Gastroesophageal sphincter (tissue), 4 donors: ENCODE measurements at regions not wholly inside any gene's neighbourhood (a gene's known extent, or its start where the extent isn't known, plus 50 kb on each side); places are given as distances from the start of the nearest gene placed in this dataset.
"Not testable (repeated sequence)": the region's sequence is repeated elsewhere in the genome, so short reads cannot be mapped to it uniquely, and the experiment has no call there.

Experiments used
- ATAC-seq: fragments of 150-250 bp; one replicate; pipeline ENCODE4 v1.9.1; 2016; ENCODE audit warnings: mild to moderate bottlenecking, moderate library complexity
- H3K27ac ChIP-seq, 4 donors: fragments of 200-600 bp; sonication (generic) in 3 of 4; 1 replicate in 3 of 4; 2 replicates in 1 of 4; pipeline ENCODE4 v1.5.1; 2016 to 2019
- H3K27me3 ChIP-seq: fragments of 200-600 bp; sonication (generic); one replicate; pipeline ENCODE4 v1.5.1; 2019
- H3K36me3 ChIP-seq, 2 donors: fragments of 200-600 bp; sonication (generic); one replicate each; pipeline ENCODE4 v1.5.1; 2019; ENCODE audit warnings: control low read depth in 1 of 2
- H3K4me1 ChIP-seq, 3 donors: fragments of 200-600 bp; sonication (generic); 1 replicate in 2 of 3; 2 replicates in 1 of 3; pipeline ENCODE4 v1.5.1; 2016 to 2019; ENCODE audit warnings: control low read depth in 2 of 3
- H3K4me3 ChIP-seq, 2 donors: fragments of 200-600 bp; sonication (generic); one replicate each; pipeline ENCODE4 v1.5.1; 2019; ENCODE audit warnings: mild to moderate bottlenecking in 1 of 2, moderate library complexity in 1 of 2
- H3K9me3 ChIP-seq, 3 donors: fragments of 200-600 bp; sonication (generic); one replicate each; pipeline ENCODE4 v1.5.1; 2017 to 2019; ENCODE audit warnings: control low read depth in 2 of 3
- EP300 ChIP-seq: sonication (generic); formaldehyde crosslinking; IDR thresholded peaks from one replicate; pipeline ENCODE4 v1.6.1; 2017; ENCODE audit warnings: antibody characterized with exemption, mild to moderate bottlenecking
- POLR2A ChIP-seq, 2 donors: fragments of 450-650 bp; IDR thresholded peaks; one replicate each; pipeline ENCODE4 v1.6.1; 2017; ENCODE audit warnings: antibody characterized with exemption in 2 of 2, mild to moderate bottlenecking in 2 of 2, moderate library complexity in 1 of 2
- POLR2AphosphoS5 ChIP-seq: sonication (generic); formaldehyde crosslinking; IDR thresholded peaks from one replicate; pipeline ENCODE4 v1.6.1; 2017; ENCODE audit warnings: antibody characterized with exemption
- WGBS, 2 donors: methylation state at CpG; one replicate each; pipeline ENCODE4 v1.1.5; 2018; ENCODE audit warnings: low coverage in 1 of 2; 5-methylcytosine and 5-hydroxymethylcytosine counted together
- TF ChIP-seq, protein P1 (sequence below), 4 experiments: fragments of 200-600 bp in 2 of 4; fragments of 450-650 bp in 2 of 4; sonication (generic) in 1 of 4; IDR thresholded peaks; one replicate each; pipeline ENCODE4 v1.5.1; 2017 to 2019; ENCODE audit warnings: antibody characterized with exemption in 4 of 4, mild to moderate bottlenecking in 2 of 4, moderate library complexity in 2 of 4

DNA sequence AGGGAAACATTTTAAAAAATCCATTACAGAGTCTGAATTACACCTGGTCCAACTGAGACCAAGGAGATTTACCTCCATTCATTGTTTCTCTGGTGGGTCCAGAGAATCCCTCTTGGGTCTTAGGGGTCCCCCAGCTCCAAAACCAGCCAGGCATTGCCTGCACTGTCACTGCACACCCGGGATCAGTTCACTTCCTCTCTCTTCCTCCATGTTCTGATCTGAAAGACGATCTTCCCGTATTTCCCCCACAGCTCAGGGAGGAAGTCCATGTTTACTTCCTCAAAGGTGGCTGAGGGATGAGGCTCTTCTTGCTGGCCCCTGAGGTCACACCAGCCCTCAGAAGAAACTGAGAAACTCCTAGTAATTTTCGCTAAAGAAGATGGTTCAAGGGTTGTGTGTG is 159.7 kb downstream of the BMP7 start:
- Histone ChIP-seq H3K4me3 (no peak overlapping the region), H3K36me3 (no peaks in the 10 kb centered on the region), H3K27me3 (peaks cover 55% of the 10 kb centered on the region), H3K4me1 (peaks cover 0 to 10% (median 0%) of the 10 kb centered on the region in 3 donors), H3K9me3 (no peaks in the 10 kb centered on the region), H3K27ac (no peak overlapping the region)
- WGBS, 2 donors = 37 to 47% methylated on average over 2 to 4 of the region's 4 CpGs
- ATAC-seq = no peak
- no peak for TF ChIP-seq POLR2A (IDR thresholded peaks at IDR 0.05)
- TF ChIP-seq EP300 = no peak
- TF ChIP-seq, protein P1, sequence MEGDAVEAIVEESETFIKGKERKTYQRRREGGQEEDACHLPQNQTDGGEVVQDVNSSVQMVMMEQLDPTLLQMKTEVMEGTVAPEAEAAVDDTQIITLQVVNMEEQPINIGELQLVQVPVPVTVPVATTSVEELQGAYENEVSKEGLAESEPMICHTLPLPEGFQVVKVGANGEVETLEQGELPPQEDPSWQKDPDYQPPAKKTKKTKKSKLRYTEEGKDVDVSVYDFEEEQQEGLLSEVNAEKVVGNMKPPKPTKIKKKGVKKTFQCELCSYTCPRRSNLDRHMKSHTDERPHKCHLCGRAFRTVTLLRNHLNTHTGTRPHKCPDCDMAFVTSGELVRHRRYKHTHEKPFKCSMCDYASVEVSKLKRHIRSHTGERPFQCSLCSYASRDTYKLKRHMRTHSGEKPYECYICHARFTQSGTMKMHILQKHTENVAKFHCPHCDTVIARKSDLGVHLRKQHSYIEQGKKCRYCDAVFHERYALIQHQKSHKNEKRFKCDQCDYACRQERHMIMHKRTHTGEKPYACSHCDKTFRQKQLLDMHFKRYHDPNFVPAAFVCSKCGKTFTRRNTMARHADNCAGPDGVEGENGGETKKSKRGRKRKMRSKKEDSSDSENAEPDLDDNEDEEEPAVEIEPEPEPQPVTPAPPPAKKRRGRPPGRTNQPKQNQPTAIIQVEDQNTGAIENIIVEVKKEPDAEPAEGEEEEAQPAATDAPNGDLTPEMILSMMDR (IDR thresholded peaks at IDR 0.05) = no peak
- TF ChIP-seq POLR2AphosphoS5 = no peak

DNA sequence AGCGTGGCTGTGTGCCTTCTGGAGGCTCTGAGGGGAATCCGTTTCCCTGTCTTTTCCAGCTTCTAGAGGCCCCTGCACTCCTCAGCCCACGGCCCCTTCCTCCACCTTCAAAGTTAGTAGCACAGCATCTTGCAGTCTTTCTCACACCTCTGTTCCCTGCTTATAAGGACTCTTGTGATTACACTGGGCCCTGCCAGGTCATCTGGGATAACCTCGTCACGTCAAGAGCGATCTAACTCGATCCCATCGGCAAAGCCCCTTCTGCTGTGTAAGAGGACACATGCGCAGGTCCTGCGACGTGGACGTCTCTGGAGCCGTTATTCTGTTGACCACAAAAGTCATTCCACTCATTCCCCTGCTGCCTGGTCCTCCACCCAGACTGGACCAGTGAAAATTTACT is 159.2 kb downstream of the BMP7 start:
- TF ChIP-seq, protein P1 (IDR thresholded peaks at IDR 0.05) = no peak
- no peak for TF ChIP-seq POLR2AphosphoS5
- no peak for TF ChIP-seq POLR2A (IDR thresholded peaks at IDR 0.05)
- no peak for TF ChIP-seq EP300
- H3K27me3 ChIP-seq = peaks cover 55% of the 10 kb centered on the region
- ATAC-seq = no peak
- no peaks in the 10 kb centered on the region for H3K9me3 ChIP-seq
- peaks cover 0 to 10% (median 0%) of the 10 kb centered on the region in 3 donors for H3K4me1 ChIP-seq
- no peaks in the 10 kb centered on the region for H3K36me3 ChIP-seq
- H3K4me3 ChIP-seq = no peak overlapping the region
- 58 to 76% methylated on average over 4 to 9 of the region's 13 CpGs for WGBS, 2 donors
- H3K27ac ChIP-seq = no peak overlapping the region

DNA sequence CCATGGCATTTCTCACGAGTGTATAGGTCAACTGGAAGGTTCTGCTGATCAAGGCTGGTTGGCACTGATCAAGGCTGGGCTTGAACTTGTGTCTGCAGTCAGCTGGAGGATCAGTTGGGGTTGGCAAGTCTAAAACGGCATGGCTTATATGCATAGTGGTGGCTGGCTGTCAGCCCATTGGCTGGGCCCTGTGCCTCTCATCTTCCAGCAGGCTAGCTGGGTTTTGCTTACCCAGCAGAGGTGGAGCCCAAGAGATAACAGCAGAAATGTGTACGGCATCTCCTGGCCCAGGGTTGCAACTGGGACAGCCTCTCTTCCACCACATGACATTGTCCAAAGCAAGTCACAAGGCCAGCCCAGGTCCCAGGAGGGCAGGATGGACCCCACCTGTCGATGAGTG is 158.2 kb downstream of the BMP7 start:
- H3K27me3 ChIP-seq = peaks cover 48% of the 10 kb centered on the region
- TF ChIP-seq, protein P1 (IDR thresholded peaks at IDR 0.05) = no peak
- TF ChIP-seq EP300 (no peak), POLR2A (IDR thresholded peaks at IDR 0.05) (no peak), POLR2AphosphoS5 (no peak)
- H3K9me3 ChIP-seq = no peaks in the 10 kb centered on the region
- peaks cover 0 to 10% (median 0%) of the 10 kb centered on the region in 3 donors for H3K4me1 ChIP-seq
- no peak overlapping the region for H3K4me3 ChIP-seq
- H3K36me3 ChIP-seq = no peaks in the 10 kb centered on the region
- H3K27ac ChIP-seq = peak overlapping the region in 1 of 4 donors; percentile 38
- ATAC-seq = no peak
- 75 to 88% methylated on average over 2 to 3 of the region's 4 CpGs for WGBS, 2 donors

DNA sequence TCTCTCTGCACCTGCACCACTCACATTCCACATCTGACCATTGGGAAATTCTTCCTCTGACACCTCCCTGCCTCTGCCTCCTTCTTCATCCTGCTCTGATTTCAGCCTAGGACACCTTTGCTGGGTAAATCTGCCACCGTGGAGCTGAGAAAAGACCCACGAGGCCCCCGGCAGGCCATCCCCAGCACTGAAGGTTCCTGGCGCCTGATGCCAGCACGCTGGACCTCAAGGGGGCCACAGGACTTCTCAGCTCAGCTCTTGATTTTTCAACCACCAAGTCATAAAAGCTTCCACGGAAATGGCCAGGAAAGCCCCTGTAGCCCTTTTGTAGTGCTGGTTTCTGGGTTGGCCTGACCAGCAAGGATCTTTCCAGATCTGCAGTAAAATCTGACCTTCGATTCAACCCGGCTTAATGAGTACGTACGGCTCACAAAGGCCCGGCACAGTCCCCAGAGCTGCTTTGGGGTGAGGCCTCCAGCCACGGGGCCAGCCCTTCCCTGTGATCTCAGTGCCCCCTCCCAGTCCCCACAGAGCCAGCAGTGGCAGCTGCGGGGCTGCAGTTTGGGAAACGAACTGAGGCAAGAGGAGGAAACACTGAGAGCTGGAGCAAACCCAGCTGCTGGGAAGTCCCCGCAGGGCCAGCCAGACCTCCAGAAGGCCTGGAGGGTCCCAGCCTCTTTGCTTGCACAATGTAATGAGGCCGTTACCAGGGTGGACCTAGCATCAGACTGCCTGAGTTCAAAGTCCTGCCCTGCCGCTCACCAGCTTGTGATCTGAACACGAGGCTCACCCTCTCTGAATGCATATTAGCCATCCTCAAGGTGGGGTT is 157.5 kb downstream of the BMP7 start:
- WGBS, 2 donors = 28 to 60% methylated on average over 2 of the region's 18 CpGs
- TF ChIP-seq, protein P1 (IDR thresholded peaks at IDR 0.05) = no peak
- TF ChIP-seq EP300 (no peak), POLR2A (IDR thresholded peaks at IDR 0.05) (no peak), POLR2AphosphoS5 (no peak)
- peak; percentile 55 for ATAC-seq
- Histone ChIP-seq H3K27me3 (peaks cover 48% of the 10 kb centered on the region), H3K9me3 (no peaks in the 10 kb centered on the region), H3K4me3 (no peak overlapping the region), H3K4me1 (peaks cover 0 to 10% (median 0%) of the 10 kb centered on the region in 3 donors), H3K36me3 (no peaks in the 10 kb centered on the region), H3K27ac (peak overlapping the region in 3 of 4 donors; percentile 31 to 38 (median 31))

DNA sequence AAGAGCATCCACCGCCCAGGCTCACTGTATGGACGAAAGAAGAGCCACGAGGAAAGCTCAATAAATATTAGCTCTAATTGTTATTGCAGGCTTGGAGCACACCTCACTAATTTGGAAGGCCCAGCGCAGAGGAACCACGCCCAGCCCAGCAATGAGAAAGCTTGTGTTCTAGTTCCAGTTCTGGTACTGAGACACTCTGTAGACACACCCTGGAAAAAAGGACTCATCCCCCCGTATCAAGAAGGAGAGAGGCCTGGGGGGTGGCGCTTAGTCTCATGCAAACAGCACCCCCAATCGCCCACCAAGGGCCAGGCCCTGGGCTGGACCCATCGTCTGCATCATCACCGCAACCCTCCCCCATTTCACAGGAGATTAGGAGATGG is 156.9 kb downstream of the BMP7 start:
- Histone ChIP-seq H3K27me3 (peaks cover 45% of the 10 kb centered on the region), H3K9me3 (no peaks in the 10 kb centered on the region), H3K27ac (peak overlapping the region in 2 of 4 donors; percentile 31 to 38), H3K4me3 (no peak overlapping the region), H3K36me3 (no peaks in the 10 kb centered on the region), H3K4me1 (peaks cover 0 to 10% (median 0%) of the 10 kb centered on the region in 3 donors)
- TF ChIP-seq POLR2AphosphoS5 = no peak
- no peak for TF ChIP-seq EP300
- no peak for TF ChIP-seq POLR2A (IDR thresholded peaks at IDR 0.05)
- TF ChIP-seq, protein P1 (IDR thresholded peaks at IDR 0.05) = no peak
- ATAC-seq = peak; percentile 31
- 60 to 70% methylated on average over 3 to 4 of the region's 10 CpGs for WGBS, 2 donors

DNA sequence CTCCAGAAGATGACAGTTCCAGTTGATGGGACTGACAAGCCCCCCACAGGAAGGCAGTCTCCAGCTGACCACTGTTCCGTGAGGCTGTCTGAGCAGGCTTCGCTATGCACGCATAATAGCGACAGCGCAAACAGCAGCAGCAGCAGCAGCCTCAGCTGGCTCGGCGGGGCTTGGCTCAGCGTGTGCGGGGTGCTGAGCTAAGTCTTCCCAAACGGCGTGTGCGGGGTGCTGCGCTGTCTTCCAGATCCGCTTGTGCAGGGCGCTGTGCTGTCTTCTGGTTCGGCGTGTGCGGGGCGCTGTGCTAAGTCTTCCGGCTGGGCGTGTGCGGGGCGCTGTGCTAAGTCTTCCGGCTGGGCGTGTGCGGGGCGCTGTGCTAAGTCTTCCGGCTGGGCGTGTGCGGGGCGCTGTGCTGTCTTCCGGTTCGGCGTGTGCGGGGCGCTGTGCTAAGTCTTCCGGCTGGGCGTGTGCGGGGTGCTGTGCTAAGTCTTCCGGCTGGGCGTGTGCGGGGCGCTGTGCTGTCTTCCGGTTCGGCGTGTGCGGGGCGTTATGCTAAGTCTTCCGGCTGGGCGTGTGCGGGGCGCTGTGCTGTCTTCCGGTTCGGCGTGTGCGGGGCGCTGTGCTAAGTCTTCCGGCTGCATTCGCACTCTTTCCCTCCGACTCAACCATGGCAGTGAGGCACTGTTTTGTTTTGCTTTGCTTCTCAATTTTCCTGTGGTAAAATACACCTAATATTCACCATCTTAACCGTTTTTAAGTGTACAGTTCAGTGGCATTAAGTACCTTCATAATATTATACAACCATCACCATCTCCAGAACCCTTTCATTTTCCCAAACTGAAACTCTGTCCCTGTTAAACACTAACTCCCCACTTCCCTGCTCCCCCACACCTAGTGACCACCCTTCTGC is 156.1 kb downstream of the BMP7 start:
- not testable (repeated sequence) for ATAC-seq, H3K27ac ChIP-seq, H3K9me3 ChIP-seq, H3K36me3 ChIP-seq, H3K4me1 ChIP-seq, H3K4me3 ChIP-seq
- 94 to 96% methylated on average over 4 to 12 of the region's 61 CpGs for WGBS, 2 donors
- H3K27me3 ChIP-seq = peaks cover 49% of the 10 kb centered on the region
